ENCODE measurements at regions not wholly inside any gene's neighbourhood (a gene's known extent, or its start where the extent isn't known, plus 50 kb on each side); places are given as distances from the start of the nearest gene placed in this dataset.
"Not testable (repeated sequence)": the region's sequence is repeated elsewhere in the genome, so short reads cannot be mapped to it uniquely, and the experiment has no call there.

- no peak for FAIRE-seq
Observed at GRCh38 chr5:162638849-162639248, 571.3 kb downstream of the GABRG2 start.

- FAIRE-seq, result no peak
Observed at GRCh38 chr5:162641142-162641813, 573.7 kb downstream of the GABRG2 start.

GRCh38 chr5:162654661-162655405 is 587.3 kb downstream of the GABRG2 start:
- FAIRE-seq, result no peak

- FAIRE-seq, result no peak
Observed at GRCh38 chr5:162657076-162657475, 589.5 kb downstream of the GABRG2 start.

- no peak for FAIRE-seq
Observed at GRCh38 chr5:162664846-162665245, 597.3 kb downstream of the GABRG2 start.

GRCh38 chr5:162668926-162669325 is 601.4 kb downstream of the GABRG2 start:
- FAIRE-seq, result no peak

GRCh38 chr5:162672061-162672460 is 604.5 kb downstream of the GABRG2 start:
- no peak for FAIRE-seq

GRCh38 chr5:162683284-162683683 is 615.7 kb downstream of the GABRG2 start:
- no peak for FAIRE-seq

- FAIRE-seq, result no peak
Observed at GRCh38 chr5:162684145-162684544, 616.6 kb downstream of the GABRG2 start.

GRCh38 chr5:162685302-162685701 is 617.7 kb downstream of the GABRG2 start:
- no peak for FAIRE-seq

GRCh38 chr5:162696272-162696671 is 628.7 kb downstream of the GABRG2 start:
- FAIRE-seq, result not testable (repeated sequence)

GRCh38 chr5:162699361-162699760 is 631.8 kb downstream of the GABRG2 start:
- no peak for FAIRE-seq

- FAIRE-seq, result no peak
Observed at GRCh38 chr5:162703914-162704313, 636.3 kb downstream of the GABRG2 start.

- no peak for FAIRE-seq
Observed at GRCh38 chr5:162711244-162711643, 643.7 kb downstream of the GABRG2 start.

GRCh38 chr5:162719720-162720119 is 652.1 kb downstream of the GABRG2 start:
- no peak for FAIRE-seq

GRCh38 chr5:162721125-162721524 is 653.6 kb downstream of the GABRG2 start:
- no peak for FAIRE-seq

GRCh38 chr5:162752612-162753011 is 684.8 kb upstream of the CCNG1 start:
- no peak for FAIRE-seq

GRCh38 chr5:162762119-162762518 is 675.3 kb upstream of the CCNG1 start:
- FAIRE-seq, result no peak

GRCh38 chr5:162769019-162769418 is 668.4 kb upstream of the CCNG1 start:
- no peak for FAIRE-seq

- no peak for FAIRE-seq
Observed at GRCh38 chr5:162785673-162786072, 651.7 kb upstream of the CCNG1 start.

GRCh38 chr5:162786234-162786633 is 651.2 kb upstream of the CCNG1 start:
- no peak for FAIRE-seq

GRCh38 chr5:162796507-162796906 is 640.9 kb upstream of the CCNG1 start:
- no peak for FAIRE-seq

GRCh38 chr5:162800301-162800700 is 637.1 kb upstream of the CCNG1 start:
- FAIRE-seq, result no peak

- FAIRE-seq, result no peak
Observed at GRCh38 chr5:162801235-162801634, 636.2 kb upstream of the CCNG1 start.

GRCh38 chr5:162806195-162806594 is 631.2 kb upstream of the CCNG1 start:
- no peak for FAIRE-seq

Data from G401.6 (cell line).